Amniotic stem cell (primary cell): ENCODE measurements at regions not wholly inside any gene's neighbourhood (a gene's known extent, or its start where the extent isn't known, plus 50 kb on each side); places are given as distances from the start of the nearest gene placed in this dataset.

Source experiments
- DNase-seq: peaks from one replicate; lab custom pipeline; 2025; lab: John Stamatoyannopoulos, UW

GRCh38 chr16:51723036-51723724, 572.1 kb upstream of the SALL1 start:
- DNase-seq: no peak

GRCh38 chr16:51722467-51722866, 571.4 kb upstream of the SALL1 start:
- DNase-seq: no peak

GRCh38 chr16:51719376-51719775, 568.3 kb upstream of the SALL1 start:
- no peak for DNase-seq

- no peak for DNase-seq
Observed at GRCh38 chr16:51716195-51716594, 565.1 kb upstream of the SALL1 start.

- DNase-seq: no peak
Observed at GRCh38 chr16:51713502-51713901, 562.4 kb upstream of the SALL1 start.

- DNase-seq: no peak
Observed at GRCh38 chr16:51710905-51711563, 560.0 kb upstream of the SALL1 start.

GRCh38 chr16:51710186-51710585, 559.1 kb upstream of the SALL1 start:
- no peak for DNase-seq

GRCh38 chr16:51708861-51709260, 557.8 kb upstream of the SALL1 start:
- DNase-seq: no peak

GRCh38 chr16:51707666-51708065, 556.6 kb upstream of the SALL1 start:
- DNase-seq: no peak

GRCh38 chr16:51705142-51705541, 554.1 kb upstream of the SALL1 start:
- DNase-seq: no peak

GRCh38 chr16:51701025-51701424, 550.0 kb upstream of the SALL1 start:
- no peak for DNase-seq

GRCh38 chr16:51699686-51700396, 548.8 kb upstream of the SALL1 start:
- no peak for DNase-seq

GRCh38 chr16:51698647-51699046, 547.6 kb upstream of the SALL1 start:
- DNase-seq: no peak

- no peak for DNase-seq
Observed at GRCh38 chr16:51697454-51697853, 546.4 kb upstream of the SALL1 start.

GRCh38 chr16:51696376-51696775, 545.3 kb upstream of the SALL1 start:
- DNase-seq: no peak

GRCh38 chr16:51691109-51691508, 540.0 kb upstream of the SALL1 start:
- no peak for DNase-seq

- no peak for DNase-seq
Observed at GRCh38 chr16:51685498-51685897, 534.4 kb upstream of the SALL1 start.

GRCh38 chr16:51683882-51684281, 532.8 kb upstream of the SALL1 start:
- DNase-seq: no peak

- no peak for DNase-seq
Observed at GRCh38 chr16:51682905-51683304, 531.8 kb upstream of the SALL1 start.

GRCh38 chr16:51674615-51675014, 523.5 kb upstream of the SALL1 start:
- no peak for DNase-seq

GRCh38 chr16:51670527-51670926, 519.5 kb upstream of the SALL1 start:
- no peak for DNase-seq

GRCh38 chr16:51666821-51667220, 515.8 kb upstream of the SALL1 start:
- DNase-seq: no peak

- no peak for DNase-seq
Observed at GRCh38 chr16:51666074-51666473, 515.0 kb upstream of the SALL1 start.
